ENCODE measurements at regions not wholly inside any gene's neighbourhood (a gene's known extent, or its start where the extent isn't known, plus 50 kb on each side); places are given as distances from the start of the nearest gene placed in this dataset.
"Not testable (repeated sequence)": the region's sequence is repeated elsewhere in the genome, so short reads cannot be mapped to it uniquely, and the experiment has no call there.

GRCh38 chr3:110859336-110859735, 212.3 kb upstream of the NECTIN3 start:
- no peak for DNase-seq

- DNase-seq = no peak
These were observed 211.6 kb upstream of the NECTIN3 start for GRCh38 chr3:110859993-110860392.

GRCh38 chr3:110865934-110866333, 205.7 kb upstream of the NECTIN3 start:
- DNase-seq = no peak

- no peak for DNase-seq
These were observed 203.5 kb upstream of the NECTIN3 start for GRCh38 chr3:110868106-110868505.

- DNase-seq = no peak
These were observed 201.9 kb upstream of the NECTIN3 start for GRCh38 chr3:110869736-110870135.

GRCh38 chr3:110871869-110872268, 199.7 kb upstream of the NECTIN3 start:
- DNase-seq = no peak

- DNase-seq = no peak
These were observed 192.9 kb upstream of the NECTIN3 start for GRCh38 chr3:110878692-110879091.

- peak; percentile 6 for DNase-seq
These were observed 190.5 kb upstream of the NECTIN3 start for GRCh38 chr3:110881069-110881468.

GRCh38 chr3:110886222-110886893, 185.3 kb upstream of the NECTIN3 start:
- no peak for DNase-seq

- no peak for DNase-seq
These were observed 184.4 kb upstream of the NECTIN3 start for GRCh38 chr3:110887176-110887575.

- not testable (repeated sequence) for DNase-seq
These were observed 182.8 kb upstream of the NECTIN3 start for GRCh38 chr3:110888625-110889375.

GRCh38 chr3:110889376-110889699, 182.3 kb upstream of the NECTIN3 start:
- DNase-seq = not testable (repeated sequence)

- DNase-seq = no peak
These were observed 177.0 kb upstream of the NECTIN3 start for GRCh38 chr3:110894574-110894973.

GRCh38 chr3:110895054-110895453, 176.6 kb upstream of the NECTIN3 start:
- no peak for DNase-seq

GRCh38 chr3:110897046-110897445, 174.6 kb upstream of the NECTIN3 start:
- DNase-seq = no peak

- no peak for DNase-seq
These were observed 171.0 kb upstream of the NECTIN3 start for GRCh38 chr3:110900576-110900975.

GRCh38 chr3:110901536-110901935, 170.1 kb upstream of the NECTIN3 start:
- DNase-seq = no peak

GRCh38 chr3:110902453-110903085, 169.0 kb upstream of the NECTIN3 start:
- DNase-seq = no peak

GRCh38 chr3:110903771-110904519, 167.7 kb upstream of the NECTIN3 start:
- DNase-seq = no peak

- DNase-seq = no peak
These were observed 167.1 kb upstream of the NECTIN3 start for GRCh38 chr3:110904520-110904890.

- no peak for DNase-seq
These were observed 166.5 kb upstream of the NECTIN3 start for GRCh38 chr3:110905121-110905520.

GRCh38 chr3:110909839-110910238, 161.8 kb upstream of the NECTIN3 start:
- DNase-seq = no peak

GRCh38 chr3:110910346-110910955, 161.2 kb upstream of the NECTIN3 start:
- no peak for DNase-seq
